GM18858 (cell line): ENCODE measurements at regions not wholly inside any gene's neighbourhood (a gene's known extent, or its start where the extent isn't known, plus 50 kb on each side); places are given as distances from the start of the nearest gene placed in this dataset.
"Not testable (repeated sequence)": the region's sequence is repeated elsewhere in the genome, so short reads cannot be mapped to it uniquely, and the experiment has no call there.

ENCODE experiments used
- ATAC-seq: cut with Tn5 transposase; IDR thresholded peaks from one replicate; pipeline ENCODE4 v1.9.1; 2021; ENCODE audit not compliant: unreplicated experiment

GRCh38 chr2:125684256-125684655, 971.7 kb upstream of the GYPC start:
- ATAC-seq = no peak

- no peak for ATAC-seq
These were observed 971.0 kb upstream of the GYPC start for GRCh38 chr2:125684932-125685331.

- no peak for ATAC-seq
These were observed 959.4 kb upstream of the GYPC start for GRCh38 chr2:125696560-125696959.

GRCh38 chr2:125698280-125698679, 957.7 kb upstream of the GYPC start:
- ATAC-seq = no peak

- no peak for ATAC-seq
These were observed 954.9 kb upstream of the GYPC start for GRCh38 chr2:125701070-125701469.

- ATAC-seq = no peak
These were observed 948.3 kb upstream of the GYPC start for GRCh38 chr2:125707611-125708010.

- no peak for ATAC-seq
These were observed 945.4 kb upstream of the GYPC start for GRCh38 chr2:125710561-125710960.

GRCh38 chr2:125711075-125711474, 944.9 kb upstream of the GYPC start:
- ATAC-seq = no peak

- ATAC-seq = no peak
These were observed 942.4 kb upstream of the GYPC start for GRCh38 chr2:125713533-125713932.

GRCh38 chr2:125721072-125721721, 934.8 kb upstream of the GYPC start:
- ATAC-seq = no peak

GRCh38 chr2:125730921-125731320, 925.0 kb upstream of the GYPC start:
- ATAC-seq = no peak

GRCh38 chr2:125736306-125736705, 919.7 kb upstream of the GYPC start:
- no peak for ATAC-seq

GRCh38 chr2:125745514-125745913, 910.4 kb upstream of the GYPC start:
- no peak for ATAC-seq

- ATAC-seq = no peak
These were observed 909.4 kb upstream of the GYPC start for GRCh38 chr2:125746321-125747164.

GRCh38 chr2:125747165-125747425, 908.9 kb upstream of the GYPC start:
- no peak for ATAC-seq

- ATAC-seq = no peak
These were observed 899.5 kb upstream of the GYPC start for GRCh38 chr2:125756431-125756830.

GRCh38 chr2:125796784-125797183, 859.2 kb upstream of the GYPC start:
- ATAC-seq = no peak

GRCh38 chr2:125797192-125797591, 858.8 kb upstream of the GYPC start:
- no peak for ATAC-seq

- no peak for ATAC-seq
These were observed 833.2 kb upstream of the GYPC start for GRCh38 chr2:125822746-125823145.

- not testable (repeated sequence) for ATAC-seq
These were observed 830.2 kb upstream of the GYPC start for GRCh38 chr2:125825781-125826180.

- ATAC-seq = no peak
These were observed 818.8 kb upstream of the GYPC start for GRCh38 chr2:125837128-125837527.

- ATAC-seq = no peak
These were observed 818.3 kb upstream of the GYPC start for GRCh38 chr2:125837611-125838010.

GRCh38 chr2:125839945-125840344, 816.0 kb upstream of the GYPC start:
- ATAC-seq = no peak
